ENCODE measurements at regions not wholly inside any gene's neighbourhood (a gene's known extent, or its start where the extent isn't known, plus 50 kb on each side); places are given as distances from the start of the nearest gene placed in this dataset.

DNA sequence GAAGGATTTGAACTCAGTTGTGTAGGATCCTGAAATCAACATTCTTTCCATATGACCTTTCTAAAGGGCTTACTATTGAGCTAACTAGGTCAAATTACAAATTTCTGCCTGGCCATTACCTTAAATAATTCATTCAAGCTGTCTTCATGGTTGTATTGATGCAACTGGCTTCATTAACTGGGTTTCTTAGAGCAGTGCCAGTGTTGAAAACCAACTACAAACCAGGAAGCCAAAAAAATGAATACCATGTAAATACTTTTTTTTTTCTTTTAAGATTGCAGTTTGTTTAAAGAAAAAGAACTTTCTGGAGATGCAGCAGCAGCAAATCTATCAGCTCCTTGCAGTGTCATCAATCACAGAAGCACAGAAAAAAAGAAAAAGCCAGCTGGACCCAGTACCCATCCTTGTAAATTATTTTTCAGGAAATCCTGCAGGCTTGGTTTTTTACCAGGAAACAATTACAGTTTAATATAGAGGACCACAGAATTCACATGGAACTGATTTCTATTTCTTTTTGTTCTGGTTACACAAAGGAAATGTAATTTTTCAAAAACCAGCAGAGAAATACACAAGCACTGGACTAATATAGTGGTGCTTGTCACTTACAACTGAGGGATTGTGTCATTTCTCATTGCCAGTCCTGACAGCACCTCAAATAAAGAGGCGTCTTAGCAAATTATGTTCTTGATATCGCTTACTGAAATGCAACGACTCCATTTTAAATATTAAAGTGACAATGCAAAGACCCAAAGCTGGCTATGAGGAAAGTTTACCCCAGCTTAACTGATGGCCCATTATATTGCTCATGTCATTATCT lies 131.9 kb downstream of the TMEM26 start:
- DNase-seq (ENCODE audit: insufficient read length, low spot score) = no peak
- TF ChIP-seq POLR2A (IDR thresholded peaks at IDR 0.05; ENCODE audit: low read depth, low read length) (no peak), POU2F2 (IDR thresholded peaks at IDR 0.05; ENCODE audit: low read depth, low read length) (no peak)
- no peak for FAIRE-seq

- DNase-seq (ENCODE audit: insufficient read length, low spot score) (no peak), FAIRE-seq (no peak)
- no peak for TF ChIP-seq POLR2A (IDR thresholded peaks at IDR 0.05; ENCODE audit: low read depth, low read length)
Measured at GRCh38 chr10:61320257-61320587, 133.0 kb downstream of the TMEM26 start.

DNA sequence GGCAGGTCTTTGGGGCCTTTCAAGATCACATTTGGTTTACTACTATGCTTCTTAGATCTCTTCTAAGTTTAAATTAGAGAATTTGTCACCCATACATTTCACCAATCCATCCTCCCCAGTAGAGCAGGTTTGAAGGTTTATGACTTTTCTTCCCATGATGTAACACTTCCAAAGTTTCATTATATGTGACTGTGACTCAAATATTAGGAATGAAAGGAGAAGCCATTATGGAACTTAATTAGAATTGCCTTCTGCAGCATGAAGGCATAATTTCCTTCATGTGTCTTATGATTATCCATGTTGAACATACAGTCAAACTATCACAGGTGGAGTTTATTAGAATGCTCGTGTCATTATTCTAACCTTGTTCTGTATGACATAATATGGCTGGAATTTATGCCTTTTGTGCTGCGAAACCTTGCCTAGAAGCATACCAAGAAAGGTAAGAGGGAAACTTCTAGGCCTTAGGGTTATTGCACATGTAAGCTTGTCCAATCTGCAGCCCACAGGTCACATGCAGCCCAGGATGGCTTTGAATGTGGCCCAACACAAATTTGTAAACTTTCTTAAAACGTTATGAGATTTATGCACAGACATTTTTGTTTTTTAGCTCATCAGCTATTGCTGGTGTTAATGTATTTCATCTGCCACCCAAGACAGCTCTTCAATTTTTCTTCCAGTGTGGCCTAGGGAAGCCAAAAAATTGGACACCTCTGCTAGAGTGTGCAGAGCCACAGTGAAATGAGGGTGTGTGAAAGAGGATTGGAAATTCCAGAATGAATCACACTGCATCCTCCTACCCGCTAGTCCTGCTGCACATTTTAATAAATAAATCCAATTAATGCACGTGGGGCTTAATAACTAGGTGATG lies 133.6 kb downstream of the TMEM26 start:
- no peak for FAIRE-seq
- TF ChIP-seq PAX5 (IDR thresholded peaks at IDR 0.05; ENCODE audit: insufficient read depth, low read length, severe bottlenecking) (no peak), POU2F2 (IDR thresholded peaks at IDR 0.05; ENCODE audit: low read depth, low read length) (no peak), TAF1 (IDR thresholded peaks at IDR 0.05; ENCODE audit: low read depth, low read length) (no peak), SPI1 (IDR thresholded peaks at IDR 0.05; ENCODE audit: low read depth, low read length) (no peak), POLR2AphosphoS5 (IDR thresholded peaks at IDR 0.05; ENCODE audit: low read depth, low read length) (no peak), POLR2A (IDR thresholded peaks at IDR 0.05; ENCODE audit: low read depth, low read length) (no peak)
- DNase-seq (ENCODE audit: insufficient read length, low spot score) = no peak

- no peak for TF ChIP-seq POU2F2 (IDR thresholded peaks at IDR 0.05; ENCODE audit: low read depth, low read length)
- no peak for TF ChIP-seq PAX5 (IDR thresholded peaks at IDR 0.05; ENCODE audit: insufficient read depth, low read length, severe bottlenecking)
- no peak for TF ChIP-seq SPI1 (IDR thresholded peaks at IDR 0.05; ENCODE audit: low read depth, low read length)
- TF ChIP-seq POLR2AphosphoS5 (IDR thresholded peaks at IDR 0.05; ENCODE audit: low read depth, low read length) = no peak
- no peak for TF ChIP-seq TAF1 (IDR thresholded peaks at IDR 0.05; ENCODE audit: low read depth, low read length)
- TF ChIP-seq POLR2A (IDR thresholded peaks at IDR 0.05; ENCODE audit: low read depth, low read length) = no peak
- DNase-seq (ENCODE audit: insufficient read length, low spot score) (no peak), FAIRE-seq (no peak)
Measured at GRCh38 chr10:61318429-61318828, 134.8 kb downstream of the TMEM26 start.

- no peak for TF ChIP-seq POU2F2 (IDR thresholded peaks at IDR 0.05; ENCODE audit: low read depth, low read length)
- no peak for TF ChIP-seq POLR2AphosphoS5 (IDR thresholded peaks at IDR 0.05; ENCODE audit: low read depth, low read length)
- no peak for TF ChIP-seq TAF1 (IDR thresholded peaks at IDR 0.05; ENCODE audit: low read depth, low read length)
- TF ChIP-seq PAX5 (IDR thresholded peaks at IDR 0.05; ENCODE audit: insufficient read depth, low read length, severe bottlenecking) = no peak
- TF ChIP-seq POLR2A (IDR thresholded peaks at IDR 0.05; ENCODE audit: low read depth, low read length) = no peak
- TF ChIP-seq SPI1 (IDR thresholded peaks at IDR 0.05; ENCODE audit: low read depth, low read length) = no peak
- DNase-seq (ENCODE audit: insufficient read length, low spot score) (no peak), FAIRE-seq (no peak)
Measured at GRCh38 chr10:61317706-61318105, 135.5 kb downstream of the TMEM26 start.

DNA sequence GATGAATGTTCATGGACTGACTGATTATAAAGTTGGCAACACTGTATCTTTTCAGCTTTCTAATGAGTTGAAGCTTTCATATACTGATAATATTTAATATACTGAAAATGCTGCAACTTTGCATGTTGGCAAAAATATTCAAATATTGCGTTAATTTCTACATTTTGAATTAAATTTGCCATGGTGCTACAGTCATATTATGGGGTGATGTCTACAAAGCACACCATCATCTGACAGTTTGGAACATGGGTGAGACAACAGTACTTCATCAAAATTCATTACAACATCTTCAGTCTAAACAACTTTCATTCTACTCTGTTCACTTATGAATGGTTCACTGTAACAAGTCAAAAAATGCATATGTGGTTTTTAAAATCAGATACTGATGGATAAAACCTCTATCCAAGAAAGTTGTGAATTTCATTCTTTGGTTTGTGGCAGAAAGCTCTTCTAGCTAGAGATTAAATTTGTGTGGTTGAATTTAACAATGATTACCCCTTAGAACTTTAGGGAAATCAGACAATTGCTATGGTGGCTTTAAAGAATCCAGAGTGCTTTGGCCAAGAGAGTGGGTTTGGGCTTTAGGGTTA lies 136.4 kb downstream of the TMEM26 start:
- no peak for TF ChIP-seq POLR2A (IDR thresholded peaks at IDR 0.05; ENCODE audit: low read depth, low read length)
- FAIRE-seq (no peak), DNase-seq (ENCODE audit: insufficient read length, low spot score) (no peak)

- TF ChIP-seq TAF1 (IDR thresholded peaks at IDR 0.05; ENCODE audit: low read depth, low read length) (no peak), POU2F2 (IDR thresholded peaks at IDR 0.05; ENCODE audit: low read depth, low read length) (no peak), SPI1 (IDR thresholded peaks at IDR 0.05; ENCODE audit: low read depth, low read length) (no peak), PAX5 (IDR thresholded peaks at IDR 0.05; ENCODE audit: insufficient read depth, low read length, severe bottlenecking) (no peak), POLR2AphosphoS5 (IDR thresholded peaks at IDR 0.05; ENCODE audit: low read depth, low read length) (no peak), POLR2A (IDR thresholded peaks at IDR 0.05; ENCODE audit: low read depth, low read length) (no peak)
- FAIRE-seq (no peak), DNase-seq (ENCODE audit: insufficient read length, low spot score) (no peak)
Measured at GRCh38 chr10:61314273-61314672, 138.9 kb downstream of the TMEM26 start.

DNA sequence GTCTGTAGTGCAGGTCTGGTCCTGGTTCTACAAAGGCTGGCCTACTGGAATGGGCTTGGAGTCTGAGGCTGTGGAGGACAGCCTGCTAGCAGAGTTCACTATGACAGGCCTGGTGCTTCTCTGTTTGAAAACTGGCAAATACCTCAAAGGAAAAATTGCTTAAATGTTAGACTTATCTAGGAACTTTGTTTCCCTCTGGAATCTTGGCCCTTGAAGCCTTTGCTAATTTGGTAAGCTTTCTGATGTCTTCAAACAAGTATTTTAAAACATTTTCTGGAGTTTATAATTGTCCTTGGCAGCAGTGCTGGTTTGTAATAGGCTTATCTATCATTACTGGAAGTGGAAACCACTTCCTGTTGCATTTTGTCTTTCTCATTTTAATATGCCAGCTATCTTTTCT lies 139.7 kb downstream of the TMEM26 start:
- FAIRE-seq = no peak
- TF ChIP-seq PAX5 (IDR thresholded peaks at IDR 0.05; ENCODE audit: insufficient read depth, low read length, severe bottlenecking) (no peak), POLR2AphosphoS5 (IDR thresholded peaks at IDR 0.05; ENCODE audit: low read depth, low read length) (no peak), SPI1 (IDR thresholded peaks at IDR 0.05; ENCODE audit: low read depth, low read length) (no peak), POLR2A (IDR thresholded peaks at IDR 0.05; ENCODE audit: low read depth, low read length) (no peak), POU2F2 (IDR thresholded peaks at IDR 0.05; ENCODE audit: low read depth, low read length) (no peak), TAF1 (IDR thresholded peaks at IDR 0.05; ENCODE audit: low read depth, low read length) (no peak)
- DNase-seq (ENCODE audit: insufficient read length, low spot score) = no peak

DNA sequence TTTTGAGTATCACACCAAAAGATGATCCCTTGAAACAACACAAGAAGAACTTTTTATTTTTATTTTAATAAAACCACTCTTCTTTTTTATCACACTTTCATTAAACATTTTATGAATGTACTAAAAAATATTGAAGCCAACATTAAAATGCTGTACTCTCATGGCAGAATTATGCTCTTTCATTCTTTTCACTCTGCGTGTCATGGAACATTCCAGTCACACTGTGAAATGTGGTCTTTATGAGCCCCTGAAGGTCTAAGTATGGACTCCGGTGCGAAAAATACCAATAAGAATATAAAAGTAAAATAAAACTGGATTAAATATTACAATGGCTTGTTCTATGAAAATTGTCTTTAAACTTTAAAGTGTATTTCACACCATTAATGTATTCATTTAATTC lies 148.4 kb downstream of the TMEM26 start:
- DNase-seq (ENCODE audit: insufficient read length, low spot score) (no peak), FAIRE-seq (no peak)
- no peak for TF ChIP-seq SPI1 (IDR thresholded peaks at IDR 0.05; ENCODE audit: low read depth, low read length)
- no peak for TF ChIP-seq POU2F2 (IDR thresholded peaks at IDR 0.05; ENCODE audit: low read depth, low read length)
- TF ChIP-seq TAF1 (IDR thresholded peaks at IDR 0.05; ENCODE audit: low read depth, low read length) = no peak
- no peak for TF ChIP-seq POLR2A (IDR thresholded peaks at IDR 0.05; ENCODE audit: low read depth, low read length)
- TF ChIP-seq POLR2AphosphoS5 (IDR thresholded peaks at IDR 0.05; ENCODE audit: low read depth, low read length) = no peak
- TF ChIP-seq PAX5 (IDR thresholded peaks at IDR 0.05; ENCODE audit: insufficient read depth, low read length, severe bottlenecking) = no peak

GRCh38 chr10:61302124-61302523 lies 151.1 kb downstream of the TMEM26 start:
- DNase-seq (ENCODE audit: insufficient read length, low spot score) (no peak), FAIRE-seq (no peak)
- no peak for TF ChIP-seq POLR2A (IDR thresholded peaks at IDR 0.05; ENCODE audit: low read depth, low read length)
- no peak for TF ChIP-seq SPI1 (IDR thresholded peaks at IDR 0.05; ENCODE audit: low read depth, low read length)
- TF ChIP-seq PAX5 (IDR thresholded peaks at IDR 0.05; ENCODE audit: insufficient read depth, low read length, severe bottlenecking) = no peak
- no peak for TF ChIP-seq POLR2AphosphoS5 (IDR thresholded peaks at IDR 0.05; ENCODE audit: low read depth, low read length)
- TF ChIP-seq TAF1 (IDR thresholded peaks at IDR 0.05; ENCODE audit: low read depth, low read length) = no peak
